ENCODE measurements at regions not wholly inside any gene's neighbourhood (a gene's known extent, or its start where the extent isn't known, plus 50 kb on each side); places are given as distances from the start of the nearest gene placed in this dataset.

GRCh38 chr5:144788046-144788445, 617.4 kb downstream of the KCTD16 start:
- DNase-seq (ENCODE audit: insufficient read length), result no peak
- FAIRE-seq, result no peak

GRCh38 chr5:144779368-144779767, 608.7 kb downstream of the KCTD16 start:
- TF ChIP-seq TAF1 (IDR thresholded peaks at IDR 0.05; ENCODE audit: borderline replicate concordance, low read depth, low read length), result no peak
- TF ChIP-seq POLR2AphosphoS5 (IDR thresholded peaks at IDR 0.05; ENCODE audit: low read depth, low read length), result no peak
- TF ChIP-seq POLR2A (IDR thresholded peaks at IDR 0.05; ENCODE audit: low read depth, low read length), result no peak
- FAIRE-seq (no peak), DNase-seq (ENCODE audit: insufficient read length) (no peak)

More at GRCh38 chr5:144788046-144788445, 617.4 kb downstream of the KCTD16 start:
- TF ChIP-seq POLR2A (IDR thresholded peaks at IDR 0.05; ENCODE audit: low read depth, low read length) (no peak), TAF1 (IDR thresholded peaks at IDR 0.05; ENCODE audit: borderline replicate concordance, low read depth, low read length) (no peak), POLR2AphosphoS5 (IDR thresholded peaks at IDR 0.05; ENCODE audit: low read depth, low read length) (no peak)

GRCh38 chr5:144778561-144778960, 607.9 kb downstream of the KCTD16 start:
- FAIRE-seq (no peak), DNase-seq (ENCODE audit: insufficient read length) (no peak)
- TF ChIP-seq POLR2AphosphoS5 (IDR thresholded peaks at IDR 0.05; ENCODE audit: low read depth, low read length), result no peak
- no peak for TF ChIP-seq POLR2A (IDR thresholded peaks at IDR 0.05; ENCODE audit: low read depth, low read length)
- TF ChIP-seq TAF1 (IDR thresholded peaks at IDR 0.05; ENCODE audit: borderline replicate concordance, low read depth, low read length), result no peak

GRCh38 chr5:144774197-144774596, 603.5 kb downstream of the KCTD16 start:
- no peak for TF ChIP-seq TAF1 (IDR thresholded peaks at IDR 0.05; ENCODE audit: borderline replicate concordance, low read depth, low read length)
- DNase-seq (ENCODE audit: insufficient read length), result no peak
- FAIRE-seq, result no peak

- no peak for DNase-seq (ENCODE audit: insufficient read length)
- no peak for FAIRE-seq
- TF ChIP-seq POLR2AphosphoS5 (IDR thresholded peaks at IDR 0.05; ENCODE audit: low read depth, low read length) (no peak), POLR2A (IDR thresholded peaks at IDR 0.05; ENCODE audit: low read depth, low read length) (no peak)
Measured at GRCh38 chr5:144773628-144774027, 603.0 kb downstream of the KCTD16 start.

GRCh38 chr5:144771802-144772201, 601.1 kb downstream of the KCTD16 start:
- DNase-seq (ENCODE audit: insufficient read length), result no peak
- no peak for TF ChIP-seq POLR2AphosphoS5 (IDR thresholded peaks at IDR 0.05; ENCODE audit: low read depth, low read length)
- no peak for FAIRE-seq

- FAIRE-seq (no peak), DNase-seq (ENCODE audit: insufficient read length) (no peak)
- TF ChIP-seq POLR2AphosphoS5 (IDR thresholded peaks at IDR 0.05; ENCODE audit: low read depth, low read length) (no peak), TAF1 (IDR thresholded peaks at IDR 0.05; ENCODE audit: borderline replicate concordance, low read depth, low read length) (no peak), POLR2A (IDR thresholded peaks at IDR 0.05; ENCODE audit: low read depth, low read length) (no peak)
Measured at GRCh38 chr5:144742361-144742760, 571.7 kb downstream of the KCTD16 start.

- FAIRE-seq (no peak), DNase-seq (ENCODE audit: insufficient read length) (no peak)
- TF ChIP-seq POLR2AphosphoS5 (IDR thresholded peaks at IDR 0.05; ENCODE audit: low read depth, low read length), result no peak
- TF ChIP-seq TAF1 (IDR thresholded peaks at IDR 0.05; ENCODE audit: borderline replicate concordance, low read depth, low read length), result no peak
- TF ChIP-seq POLR2A (IDR thresholded peaks at IDR 0.05; ENCODE audit: low read depth, low read length), result no peak
Measured at GRCh38 chr5:144731786-144732185, 561.1 kb downstream of the KCTD16 start.

GRCh38 chr5:144712090-144712489, 541.4 kb downstream of the KCTD16 start:
- DNase-seq (ENCODE audit: insufficient read length), result no peak
- TF ChIP-seq TAF1 (IDR thresholded peaks at IDR 0.05; ENCODE audit: borderline replicate concordance, low read depth, low read length), result no peak
- TF ChIP-seq POLR2A (IDR thresholded peaks at IDR 0.05; ENCODE audit: low read depth, low read length), result no peak
- TF ChIP-seq POLR2AphosphoS5 (IDR thresholded peaks at IDR 0.05; ENCODE audit: low read depth, low read length), result no peak
- FAIRE-seq, result no peak

GRCh38 chr5:144711172-144711571, 540.5 kb downstream of the KCTD16 start:
- no peak for DNase-seq (ENCODE audit: insufficient read length)

GRCh38 chr5:144710637-144711036, 540.0 kb downstream of the KCTD16 start:
- FAIRE-seq, result no peak
- DNase-seq (ENCODE audit: insufficient read length), result no peak
- TF ChIP-seq TAF1 (IDR thresholded peaks at IDR 0.05; ENCODE audit: borderline replicate concordance, low read depth, low read length) (no peak), POLR2A (IDR thresholded peaks at IDR 0.05; ENCODE audit: low read depth, low read length) (no peak), POLR2AphosphoS5 (IDR thresholded peaks at IDR 0.05; ENCODE audit: low read depth, low read length) (no peak)

More at GRCh38 chr5:144711172-144711571, 540.5 kb downstream of the KCTD16 start:
- no peak for TF ChIP-seq POLR2AphosphoS5 (IDR thresholded peaks at IDR 0.05; ENCODE audit: low read depth, low read length)
- TF ChIP-seq TAF1 (IDR thresholded peaks at IDR 0.05; ENCODE audit: borderline replicate concordance, low read depth, low read length), result no peak
- no peak for TF ChIP-seq POLR2A (IDR thresholded peaks at IDR 0.05; ENCODE audit: low read depth, low read length)
- no peak for FAIRE-seq

- DNase-seq (ENCODE audit: insufficient read length), result no peak
- TF ChIP-seq POLR2AphosphoS5 (IDR thresholded peaks at IDR 0.05; ENCODE audit: low read depth, low read length), result no peak
- TF ChIP-seq TAF1 (IDR thresholded peaks at IDR 0.05; ENCODE audit: borderline replicate concordance, low read depth, low read length), result no peak
- TF ChIP-seq POLR2A (IDR thresholded peaks at IDR 0.05; ENCODE audit: low read depth, low read length), result no peak
- no peak for FAIRE-seq
Measured at GRCh38 chr5:144703776-144704175, 533.1 kb downstream of the KCTD16 start.

GRCh38 chr5:144698484-144698883, 527.8 kb downstream of the KCTD16 start:
- DNase-seq (ENCODE audit: insufficient read length) (no peak), FAIRE-seq (no peak)
- no peak for TF ChIP-seq POLR2AphosphoS5 (IDR thresholded peaks at IDR 0.05; ENCODE audit: low read depth, low read length)
- no peak for TF ChIP-seq POLR2A (IDR thresholded peaks at IDR 0.05; ENCODE audit: low read depth, low read length)
- no peak for TF ChIP-seq TAF1 (IDR thresholded peaks at IDR 0.05; ENCODE audit: borderline replicate concordance, low read depth, low read length)
